Vagina (tissue), 2 donors: ENCODE measurements at regions not wholly inside any gene's neighbourhood (a gene's known extent, or its start where the extent isn't known, plus 50 kb on each side); places are given as distances from the start of the nearest gene placed in this dataset.
"Not testable (repeated sequence)": the region's sequence is repeated elsewhere in the genome, so short reads cannot be mapped to it uniquely, and the experiment has no call there.

Experiments
- POLR2AphosphoS5 ChIP-seq, 2 donors: sonication (generic); formaldehyde crosslinking; IDR thresholded peaks; one replicate each; pipeline ENCODE4 v1.9.0; 2017; ENCODE audit warnings: antibody characterized with exemption in 2 of 2, mild to moderate bottlenecking in 2 of 2, low read depth in 1 of 2; ENCODE audit not compliant: insufficient read depth in 1 of 2
- TF ChIP-seq, protein P1 (sequence below), 3 experiments: fragments of 450-650 bp in 2 of 3; fragments of 200-600 bp in 1 of 3; sonication (generic) in 1 of 3; IDR thresholded peaks; one replicate each; pipeline ENCODE4 v1.5.1; 2017 to 2019; ENCODE audit warnings: antibody characterized with exemption in 3 of 3, mild to moderate bottlenecking in 2 of 3, moderate library complexity in 2 of 3

DNA sequence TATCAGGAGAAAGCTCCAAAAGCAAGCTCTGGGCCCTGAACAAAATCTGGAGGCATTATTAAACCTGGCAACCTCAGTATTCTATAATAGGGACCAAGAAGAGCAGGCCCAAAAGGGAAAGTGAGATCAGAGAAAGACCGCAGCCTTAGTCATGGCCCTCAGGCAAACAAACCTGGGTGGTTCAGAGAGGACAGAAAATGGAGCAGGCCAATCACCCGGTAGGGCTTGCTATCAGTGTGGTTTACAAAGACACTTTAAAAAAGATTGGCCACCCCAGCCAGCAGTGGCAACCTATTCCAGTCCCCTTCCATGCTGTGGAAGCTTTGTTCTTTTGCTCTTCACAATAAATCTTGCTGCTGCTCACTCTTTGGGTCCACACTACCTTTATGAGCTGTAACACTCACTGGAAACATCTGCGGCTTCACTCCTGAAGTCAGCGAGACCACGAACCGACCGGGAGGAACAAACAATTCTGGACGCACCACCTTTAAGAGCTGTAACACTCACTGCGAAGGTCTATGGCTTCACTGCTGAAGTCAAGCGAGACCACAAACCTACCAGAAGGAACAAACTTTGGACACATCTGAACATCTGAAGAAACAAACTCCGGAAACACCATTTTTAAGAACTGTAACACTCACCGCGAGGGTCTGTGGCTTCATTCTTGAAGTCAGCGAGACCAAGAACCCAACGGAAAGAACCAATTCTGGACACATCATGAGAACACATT is 1821.2 kb upstream of the PCDH20 start:
- TF ChIP-seq, protein P1, sequence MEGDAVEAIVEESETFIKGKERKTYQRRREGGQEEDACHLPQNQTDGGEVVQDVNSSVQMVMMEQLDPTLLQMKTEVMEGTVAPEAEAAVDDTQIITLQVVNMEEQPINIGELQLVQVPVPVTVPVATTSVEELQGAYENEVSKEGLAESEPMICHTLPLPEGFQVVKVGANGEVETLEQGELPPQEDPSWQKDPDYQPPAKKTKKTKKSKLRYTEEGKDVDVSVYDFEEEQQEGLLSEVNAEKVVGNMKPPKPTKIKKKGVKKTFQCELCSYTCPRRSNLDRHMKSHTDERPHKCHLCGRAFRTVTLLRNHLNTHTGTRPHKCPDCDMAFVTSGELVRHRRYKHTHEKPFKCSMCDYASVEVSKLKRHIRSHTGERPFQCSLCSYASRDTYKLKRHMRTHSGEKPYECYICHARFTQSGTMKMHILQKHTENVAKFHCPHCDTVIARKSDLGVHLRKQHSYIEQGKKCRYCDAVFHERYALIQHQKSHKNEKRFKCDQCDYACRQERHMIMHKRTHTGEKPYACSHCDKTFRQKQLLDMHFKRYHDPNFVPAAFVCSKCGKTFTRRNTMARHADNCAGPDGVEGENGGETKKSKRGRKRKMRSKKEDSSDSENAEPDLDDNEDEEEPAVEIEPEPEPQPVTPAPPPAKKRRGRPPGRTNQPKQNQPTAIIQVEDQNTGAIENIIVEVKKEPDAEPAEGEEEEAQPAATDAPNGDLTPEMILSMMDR (IDR thresholded peaks at IDR 0.05): not testable (repeated sequence)
- TF ChIP-seq POLR2AphosphoS5 (IDR thresholded peaks at IDR 0.05; ENCODE audit: insufficient read depth in 1 of 2, low read depth in 1 of 2): not testable (repeated sequence)
